ENCODE measurements at regions not wholly inside any gene's neighbourhood (a gene's known extent, or its start where the extent isn't known, plus 50 kb on each side); places are given as distances from the start of the nearest gene placed in this dataset.

DNA sequence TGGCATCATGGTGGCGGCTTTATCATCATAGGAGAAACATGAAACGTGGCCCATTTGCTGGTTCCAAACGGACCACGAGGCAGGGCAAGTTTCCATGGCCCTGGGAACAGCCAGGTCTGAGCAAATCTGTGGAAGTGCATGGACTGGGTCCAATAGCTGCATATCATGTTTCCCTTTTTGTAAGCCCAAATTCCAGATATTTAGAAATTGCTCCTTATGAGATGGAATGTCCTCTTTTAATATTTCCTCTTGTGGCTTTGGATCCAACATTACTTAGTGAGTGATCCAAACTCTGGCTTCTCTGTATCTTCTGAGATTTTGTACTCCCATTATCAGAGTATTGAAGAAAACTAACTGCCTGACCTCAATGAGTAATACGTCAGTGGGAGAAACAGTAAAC is 79.8 kb upstream of the FBXL7 start (continued):
- TF ChIP-seq, protein P1, sequence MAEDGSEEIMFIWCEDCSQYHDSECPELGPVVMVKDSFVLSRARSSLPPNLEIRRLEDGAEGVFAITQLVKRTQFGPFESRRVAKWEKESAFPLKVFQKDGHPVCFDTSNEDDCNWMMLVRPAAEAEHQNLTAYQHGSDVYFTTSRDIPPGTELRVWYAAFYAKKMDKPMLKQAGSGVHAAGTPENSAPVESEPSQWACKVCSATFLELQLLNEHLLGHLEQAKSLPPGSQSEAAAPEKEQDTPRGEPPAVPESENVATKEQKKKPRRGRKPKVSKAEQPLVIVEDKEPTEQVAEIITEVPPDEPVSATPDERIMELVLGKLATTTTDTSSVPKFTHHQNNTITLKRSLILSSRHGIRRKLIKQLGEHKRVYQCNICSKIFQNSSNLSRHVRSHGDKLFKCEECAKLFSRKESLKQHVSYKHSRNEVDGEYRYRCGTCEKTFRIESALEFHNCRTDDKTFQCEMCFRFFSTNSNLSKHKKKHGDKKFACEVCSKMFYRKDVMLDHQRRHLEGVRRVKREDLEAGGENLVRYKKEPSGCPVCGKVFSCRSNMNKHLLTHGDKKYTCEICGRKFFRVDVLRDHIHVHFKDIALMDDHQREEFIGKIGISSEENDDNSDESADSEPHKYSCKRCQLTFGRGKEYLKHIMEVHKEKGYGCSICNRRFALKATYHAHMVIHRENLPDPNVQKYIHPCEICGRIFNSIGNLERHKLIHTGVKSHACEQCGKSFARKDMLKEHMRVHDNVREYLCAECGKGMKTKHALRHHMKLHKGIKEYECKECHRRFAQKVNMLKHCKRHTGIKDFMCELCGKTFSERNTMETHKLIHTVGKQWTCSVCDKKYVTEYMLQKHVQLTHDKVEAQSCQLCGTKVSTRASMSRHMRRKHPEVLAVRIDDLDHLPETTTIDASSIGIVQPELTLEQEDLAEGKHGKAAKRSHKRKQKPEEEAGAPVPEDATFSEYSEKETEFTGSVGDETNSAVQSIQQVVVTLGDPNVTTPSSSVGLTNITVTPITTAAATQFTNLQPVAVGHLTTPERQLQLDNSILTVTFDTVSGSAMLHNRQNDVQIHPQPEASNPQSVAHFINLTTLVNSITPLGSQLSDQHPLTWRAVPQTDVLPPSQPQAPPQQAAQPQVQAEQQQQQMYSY (CRISPR knock-in tag; IDR thresholded peaks at IDR 0.05): no peak
- TF ChIP-seq, protein P2, sequence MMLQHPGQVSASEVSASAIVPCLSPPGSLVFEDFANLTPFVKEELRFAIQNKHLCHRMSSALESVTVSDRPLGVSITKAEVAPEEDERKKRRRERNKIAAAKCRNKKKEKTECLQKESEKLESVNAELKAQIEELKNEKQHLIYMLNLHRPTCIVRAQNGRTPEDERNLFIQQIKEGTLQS (IDR thresholded peaks at IDR 0.05; ENCODE audit: borderline replicate concordance, extremely low read depth, low read depth, low read length): no peak
- TF ChIP-seq EGR1 (IDR thresholded peaks at IDR 0.05; ENCODE audit: borderline replicate concordance in 1 of 2, low read depth in 2 of 2, low read length in 2 of 2): no peak

DNA sequence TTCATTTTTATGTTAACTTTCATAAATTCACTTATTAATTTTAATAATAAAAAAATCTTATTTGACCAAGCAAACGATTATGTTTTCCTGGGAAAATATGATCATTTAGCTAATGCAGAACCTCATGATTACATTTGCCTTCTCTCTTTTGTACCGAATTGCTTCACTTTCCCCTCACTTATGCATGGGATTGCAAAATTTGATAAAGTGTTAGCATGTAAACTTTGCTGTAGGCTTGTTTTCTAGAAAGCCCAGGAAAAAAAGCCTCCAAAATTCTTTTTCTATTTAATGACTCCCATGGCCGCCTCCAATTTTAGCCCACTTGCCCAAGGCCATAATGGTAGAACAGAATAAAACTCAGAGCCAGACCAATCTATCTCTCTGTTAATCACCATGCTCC is 82.8 kb upstream of the FBXL7 start:
- H2AFZ ChIP-seq (ENCODE audit: control insufficient read depth, low read depth, low read length): no peak overlapping the region
- intact Hi-C loops (cut with micrococcal nuclease; ENCODE audit: unreplicated experiment) (no loop called here), in situ Hi-C loops (cut with MboI) (no loop called here)
- CTCF ChIA-PET: no interaction called here
- H3K27ac ChIP-seq (ENCODE audit: control insufficient read depth, insufficient read depth): no peak overlapping the region
- RAD21 ChIA-PET (ENCODE audit: unreplicated experiment): no interaction called here
- ATAC-seq (no peak), FAIRE-seq (no peak), DNase-seq (ENCODE audit: low read depth, low spot score) (no peak)
- TF ChIP-seq DPF2 (IDR thresholded peaks at IDR 0.05): no peak
- no peak for TF ChIP-seq STAT1 (conservative IDR thresholded peaks at IDR 0.05)
- no peak for TF ChIP-seq SMAD1 (IDR thresholded peaks at IDR 0.05; ENCODE audit: low read depth, partially characterized antibody)
- TF ChIP-seq KDM1A (IDR thresholded peaks at IDR 0.05; ENCODE audit: borderline replicate concordance): no peak
- no peak for TF ChIP-seq TARDBP (IDR thresholded peaks at IDR 0.05; ENCODE audit: borderline replicate concordance)
- no peak for TF ChIP-seq ZNF24 (IDR thresholded peaks at IDR 0.05)
- TF ChIP-seq HDAC2 (IDR thresholded peaks at IDR 0.05): no peak
- TF ChIP-seq, protein P3, sequence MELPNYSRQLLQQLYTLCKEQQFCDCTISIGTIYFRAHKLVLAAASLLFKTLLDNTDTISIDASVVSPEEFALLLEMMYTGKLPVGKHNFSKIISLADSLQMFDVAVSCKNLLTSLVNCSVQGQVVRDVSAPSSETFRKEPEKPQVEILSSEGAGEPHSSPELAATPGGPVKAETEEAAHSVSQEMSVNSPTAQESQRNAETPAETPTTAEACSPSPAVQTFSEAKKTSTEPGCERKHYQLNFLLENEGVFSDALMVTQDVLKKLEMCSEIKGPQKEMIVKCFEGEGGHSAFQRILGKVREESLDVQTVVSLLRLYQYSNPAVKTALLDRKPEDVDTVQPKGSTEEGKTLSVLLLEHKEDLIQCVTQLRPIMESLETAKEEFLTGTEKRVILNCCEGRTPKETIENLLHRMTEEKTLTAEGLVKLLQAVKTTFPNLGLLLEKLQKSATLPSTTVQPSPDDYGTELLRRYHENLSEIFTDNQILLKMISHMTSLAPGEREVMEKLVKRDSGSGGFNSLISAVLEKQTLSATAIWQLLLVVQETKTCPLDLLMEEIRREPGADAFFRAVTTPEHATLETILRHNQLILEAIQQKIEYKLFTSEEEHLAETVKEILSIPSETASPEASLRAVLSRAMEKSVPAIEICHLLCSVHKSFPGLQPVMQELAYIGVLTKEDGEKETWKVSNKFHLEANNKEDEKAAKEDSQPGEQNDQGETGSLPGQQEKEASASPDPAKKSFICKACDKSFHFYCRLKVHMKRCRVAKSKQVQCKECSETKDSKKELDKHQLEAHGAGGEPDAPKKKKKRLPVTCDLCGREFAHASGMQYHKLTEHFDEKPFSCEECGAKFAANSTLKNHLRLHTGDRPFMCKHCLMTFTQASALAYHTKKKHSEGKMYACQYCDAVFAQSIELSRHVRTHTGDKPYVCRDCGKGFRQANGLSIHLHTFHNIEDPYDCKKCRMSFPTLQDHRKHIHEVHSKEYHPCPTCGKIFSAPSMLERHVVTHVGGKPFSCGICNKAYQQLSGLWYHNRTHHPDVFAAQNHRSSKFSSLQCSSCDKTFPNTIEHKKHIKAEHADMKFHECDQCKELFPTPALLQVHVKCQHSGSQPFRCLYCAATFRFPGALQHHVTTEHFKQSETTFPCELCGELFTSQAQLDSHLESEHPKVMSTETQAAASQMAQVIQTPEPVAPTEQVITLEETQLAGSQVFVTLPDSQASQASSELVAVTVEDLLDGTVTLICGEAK (IDR thresholded peaks at IDR 0.05; ENCODE audit: borderline replicate concordance): no peak
- TF ChIP-seq, protein P2 (IDR thresholded peaks at IDR 0.05; ENCODE audit: borderline replicate concordance, extremely low read depth, low read depth, low read length): no peak
- no peak for TF ChIP-seq PAX8 (IDR thresholded peaks at IDR 0.05)
- no peak for TF ChIP-seq FOXM1 (IDR thresholded peaks at IDR 0.05; ENCODE audit: low read depth, low read length)
- H3K4me3 ChIP-seq: no peak overlapping the region
- H3K4me2 ChIP-seq (ENCODE audit: control insufficient read depth, insufficient read depth): no peak overlapping the region
- SMC1A ChIA-PET (ENCODE audit: uncharacterized antibody, unreplicated experiment): no interaction called here
- WGBS (ENCODE audit: insufficient coverage, insufficient replicate concordance, low lambda C conversion rate, missing lambda C conversion rate): 19% methylated on average over 3 of the region's 3 CpGs
- H4K20me1 ChIP-seq (ENCODE audit: control insufficient read depth, insufficient read depth): no peaks in the 10 kb centered on the region
- H3K9me3 ChIP-seq (replicated peaks; ENCODE audit: control insufficient read depth, insufficient read depth, low read length): no peaks in the 10 kb centered on the region; the same call in 2 of the 3 replicates
- H3K9ac ChIP-seq (ENCODE audit: control insufficient read depth, insufficient read depth, low read length): no peak overlapping the region
- POLR2A ChIA-PET: no interaction called here
- no peaks in the 10 kb centered on the region for H3K36me3 ChIP-seq (ENCODE audit: control insufficient read depth in 2 of 2, insufficient read depth in 2 of 2, low read length in 1 of 2)
- H3K27me3 ChIP-seq (replicated peaks in 1 of 2; ENCODE audit: control insufficient read depth in 2 of 2, insufficient read depth in 2 of 2, low read length in 1 of 2): no peaks in the 10 kb centered on the region
- H3K4me1 ChIP-seq (ENCODE audit: control insufficient read depth, insufficient read depth, low read length): no peaks in the 10 kb centered on the region
- BruUV-seq (replicated peaks): no TSS peak
- no peaks in the 10 kb centered on the region for H3K79me2 ChIP-seq (ENCODE audit: control insufficient read depth, insufficient read depth, low read length)
